NCI-H69 (cell line): ENCODE measurements at regions not wholly inside any gene's neighbourhood (a gene's known extent, or its start where the extent isn't known, plus 50 kb on each side); places are given as distances from the start of the nearest gene placed in this dataset.
A peak's percentile ranks its signal among the peaks of the same experiment; 100 is the strongest.

Experiments
- DNase-seq: peaks from one replicate; lab custom pipeline; 2025; lab: John Stamatoyannopoulos, UW

GRCh38 chr15:61633951-61634350, 404.8 kb upstream of the RORA start:
- no peak for DNase-seq

DNA sequence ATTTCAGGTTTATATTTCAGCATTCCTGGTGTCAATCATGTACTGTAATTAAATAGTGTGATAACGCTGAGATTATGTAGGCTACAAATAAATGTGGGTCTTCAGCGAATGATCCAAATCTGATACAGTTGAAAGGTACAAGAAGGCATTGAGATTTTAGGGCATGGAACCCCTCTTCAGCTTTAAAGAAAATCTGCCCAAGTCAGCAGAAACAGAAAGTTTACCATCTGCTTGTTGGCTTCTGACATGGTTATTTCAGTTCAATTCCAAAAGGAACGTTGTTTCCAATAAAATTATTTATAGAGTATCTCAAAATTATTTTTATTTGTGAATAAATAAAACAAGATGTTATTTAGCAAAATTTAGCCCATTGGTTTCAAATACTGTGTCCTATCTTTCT, 400.2 kb upstream of the RORA start:
- no peak for DNase-seq

GRCh38 chr15:61624950-61625349, 395.8 kb upstream of the RORA start:
- DNase-seq: no peak

GRCh38 chr15:61623746-61624145, 394.6 kb upstream of the RORA start:
- DNase-seq: no peak

DNA sequence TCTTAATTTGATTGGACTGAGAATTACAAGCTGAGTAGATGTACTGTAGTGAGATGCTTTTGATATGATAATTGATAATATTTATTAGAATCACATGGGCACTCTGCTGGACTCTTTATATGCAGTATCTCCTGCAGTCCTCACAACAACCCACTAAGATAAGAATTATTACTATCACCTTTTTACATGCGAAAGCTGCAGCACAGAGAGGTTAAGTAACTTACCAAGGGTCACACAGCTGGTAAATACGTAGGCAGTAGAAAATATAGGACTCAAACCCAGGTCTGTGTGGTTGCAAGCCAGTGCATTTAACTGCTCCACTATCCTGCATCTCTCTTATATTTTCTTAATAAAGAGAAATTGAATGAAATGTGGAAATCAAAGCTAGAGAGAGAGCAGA, 392.8 kb upstream of the RORA start:
- no peak for DNase-seq

DNA sequence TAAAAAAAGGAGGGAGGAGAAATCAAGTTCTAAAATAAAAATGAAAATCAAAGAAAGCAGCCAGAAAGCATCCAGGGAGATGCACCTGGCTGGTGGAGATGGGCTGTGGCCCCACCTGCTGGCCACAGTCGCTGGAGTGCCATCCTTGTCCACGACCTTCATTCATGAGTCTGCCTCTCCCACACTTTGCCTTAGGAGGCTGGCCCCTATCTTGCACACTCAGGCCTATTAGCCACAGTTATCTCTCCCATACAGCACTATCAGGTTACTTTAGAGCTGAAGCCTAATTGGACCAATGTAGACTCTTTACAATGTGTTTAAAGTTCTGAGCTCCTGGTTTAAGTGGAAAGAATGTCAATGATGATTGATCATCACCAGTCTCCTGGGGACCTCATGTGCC, 392.0 kb upstream of the RORA start:
- peak; percentile 14 for DNase-seq

- no peak for DNase-seq
These were observed 391.0 kb upstream of the RORA start for GRCh38 chr15:61620151-61620550.

GRCh38 chr15:61613729-61614128, 384.6 kb upstream of the RORA start:
- no peak for DNase-seq

DNA sequence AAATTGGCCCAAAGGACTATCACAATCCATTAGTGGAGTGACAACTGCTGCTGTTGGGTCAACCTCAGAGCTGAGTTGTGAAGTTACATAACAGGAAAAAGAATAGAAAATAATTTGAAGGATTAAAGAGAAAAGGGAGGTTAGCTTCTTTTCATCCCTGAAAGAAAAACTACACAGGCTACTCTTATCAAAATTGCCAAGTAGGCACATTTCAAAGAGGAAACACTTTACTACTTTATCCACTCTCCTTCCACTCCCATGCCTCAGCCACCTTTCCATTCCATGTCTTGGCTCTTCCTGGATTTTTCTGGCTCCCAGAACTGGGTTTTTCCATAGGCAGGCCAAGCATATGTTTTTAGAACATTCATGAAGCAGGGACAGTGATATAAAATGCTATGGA, 384.0 kb upstream of the RORA start:
- DNase-seq: no peak

GRCh38 chr15:61612111-61612510, 383.0 kb upstream of the RORA start:
- no peak for DNase-seq

GRCh38 chr15:61605343-61605742, 376.2 kb upstream of the RORA start:
- no peak for DNase-seq

GRCh38 chr15:61598655-61599054, 369.6 kb upstream of the RORA start:
- peak; percentile 11 for DNase-seq

- no peak for DNase-seq
These were observed 355.3 kb upstream of the RORA start for GRCh38 chr15:61584410-61584809.

DNA sequence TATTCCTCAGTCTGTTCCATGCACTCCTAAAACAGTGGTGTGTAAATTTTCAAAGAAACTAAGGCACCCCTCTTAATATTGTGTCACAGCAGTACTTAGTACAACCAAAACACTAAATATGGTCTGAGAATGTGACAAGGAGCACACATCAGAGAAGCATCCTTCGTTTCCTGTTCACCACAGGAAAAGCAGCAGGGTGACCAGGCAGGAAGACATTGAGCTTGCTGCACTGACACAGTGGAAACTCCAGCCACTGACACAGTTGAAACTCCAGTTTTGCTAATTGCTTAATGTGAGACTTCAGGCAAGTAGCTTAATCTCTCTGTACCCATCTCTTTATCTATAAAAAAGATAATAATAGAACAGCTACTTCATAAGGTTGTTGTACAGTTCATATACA, 353.0 kb upstream of the RORA start:
- DNase-seq: no peak

GRCh38 chr15:61575597-61575996, 346.5 kb upstream of the RORA start:
- DNase-seq: no peak

- no peak for DNase-seq
These were observed 341.9 kb upstream of the RORA start for GRCh38 chr15:61571026-61571425.

GRCh38 chr15:61564785-61565184, 335.7 kb upstream of the RORA start:
- DNase-seq: no peak

- no peak for DNase-seq
These were observed 329.4 kb upstream of the RORA start for GRCh38 chr15:61558172-61559136.

GRCh38 chr15:61556037-61556648, 327.0 kb upstream of the RORA start:
- no peak for DNase-seq

- DNase-seq: no peak
These were observed 320.6 kb upstream of the RORA start for GRCh38 chr15:61549727-61550126.

GRCh38 chr15:61545763-61546162, 316.7 kb upstream of the RORA start:
- DNase-seq: no peak

DNA sequence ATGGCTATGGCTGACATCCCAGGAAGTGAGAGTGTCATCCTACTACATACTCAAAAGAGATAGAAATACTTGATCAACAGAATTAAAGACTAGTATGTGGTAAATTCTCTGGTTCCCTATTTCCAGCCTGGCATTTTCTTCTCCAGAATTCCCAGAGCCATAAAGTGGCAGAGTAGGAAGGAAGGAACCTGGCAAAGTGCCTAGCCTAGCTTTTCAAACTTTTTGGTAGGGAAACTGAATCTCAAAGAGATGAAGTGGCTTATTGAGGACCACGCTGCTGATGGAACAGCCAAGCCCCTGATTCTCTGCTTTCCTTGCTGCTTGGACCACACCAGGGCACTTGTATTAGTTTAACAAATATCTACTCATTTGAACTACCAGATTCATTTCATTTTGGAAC, 312.4 kb upstream of the RORA start:
- no peak for DNase-seq

DNA sequence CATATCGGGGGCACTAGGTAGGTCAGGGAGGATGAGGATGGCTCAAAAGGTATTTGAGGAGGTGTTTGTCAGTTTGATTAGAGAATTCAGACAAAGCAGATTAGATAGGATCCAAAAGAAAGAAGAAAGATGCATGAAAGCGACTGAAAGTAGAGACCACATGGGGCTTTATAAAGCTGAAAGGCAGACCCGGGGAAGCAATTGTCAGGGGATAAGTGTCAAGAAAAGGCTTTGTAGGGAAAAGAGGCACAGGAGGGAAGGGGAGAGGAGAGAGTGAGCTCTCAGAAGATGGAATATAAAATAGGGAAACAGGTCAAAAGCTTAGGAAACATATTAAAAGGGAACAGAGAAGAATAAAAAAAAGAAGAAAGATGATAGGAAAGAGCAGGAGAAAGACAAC, 308.2 kb upstream of the RORA start:
- no peak for DNase-seq

- DNase-seq: no peak
These were observed 305.9 kb upstream of the RORA start for GRCh38 chr15:61534986-61535385.
